ENCODE measurements at regions not wholly inside any gene's neighbourhood (a gene's known extent, or its start where the extent isn't known, plus 50 kb on each side); places are given as distances from the start of the nearest gene placed in this dataset.
A peak's percentile ranks its signal among the peaks of the same experiment; 100 is the strongest.

- ATAC-seq, result peak; percentile 44 to 52
- peak in 1 of 2 experiments; percentile 37 for DNase-seq (ENCODE audit: low read depth in 1 of 2, low spot score in 1 of 2)
- Histone ChIP-seq H3K4me1 (peaks cover 64% of the 10 kb centered on the region), H3K4me3 (no peak overlapping the region), H3K4me2 (peak overlapping the region; percentile 56), H3K27ac (peak overlapping the region; percentile 69 to 80), H3K9me3 (no peaks in the 10 kb centered on the region)
- WGBS (ENCODE audit: missing lambda C conversion rate), result 82% methylated on average over 4 of the region's 4 CpGs
- ChIA-PET CTCF (interaction anchor here (0.9 to 1.1 kb wide), 2 partner anchors 21 to 255 kb away, joined by 3 read pairs; no protein-coding TSS in a partner anchor), POLR2A (interaction anchor here (1.1 to 1.7 kb wide), 2 partner anchors 92 to 244 kb away, joined by 4 to 5 read pairs; no protein-coding TSS in a partner anchor)
- TF ChIP-seq EP300 (IDR thresholded peaks at IDR 0.05) (no peak), NFE2L2 (conservative IDR thresholded peaks at IDR 0.05; ENCODE audit: low read length) (no peak), CHD2 (IDR thresholded peaks at IDR 0.05; ENCODE audit: low read length, partially characterized antibody) (no peak), RFX5 (IDR thresholded peaks at IDR 0.05) (no peak), CBX2 (IDR thresholded peaks at IDR 0.05; ENCODE audit: borderline replicate concordance, low read depth) (no peak), BHLHE40 (IDR thresholded peaks at IDR 0.05; ENCODE audit: low read depth, low read length) (no peak), HOXB5 (CRISPR knock-in tag; IDR thresholded peaks at IDR 0.05) (no peak), FOSB (CRISPR knock-in tag; IDR thresholded peaks at IDR 0.05) (no peak), NPAS2 (CRISPR knock-in tag; IDR thresholded peaks at IDR 0.05; ENCODE audit: borderline replicate concordance) (no peak), CHD4 (IDR thresholded peaks at IDR 0.05; ENCODE audit: borderline replicate concordance) (no peak), ZNF302 (CRISPR knock-in tag; IDR thresholded peaks at IDR 0.05) (no peak), JUN (IDR thresholded peaks at IDR 0.05) (no peak)
- TF ChIP-seq, protein P1, sequence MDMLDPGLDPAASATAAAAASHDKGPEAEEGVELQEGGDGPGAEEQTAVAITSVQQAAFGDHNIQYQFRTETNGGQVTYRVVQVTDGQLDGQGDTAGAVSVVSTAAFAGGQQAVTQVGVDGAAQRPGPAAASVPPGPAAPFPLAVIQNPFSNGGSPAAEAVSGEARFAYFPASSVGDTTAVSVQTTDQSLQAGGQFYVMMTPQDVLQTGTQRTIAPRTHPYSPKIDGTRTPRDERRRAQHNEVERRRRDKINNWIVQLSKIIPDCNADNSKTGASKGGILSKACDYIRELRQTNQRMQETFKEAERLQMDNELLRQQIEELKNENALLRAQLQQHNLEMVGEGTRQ (IDR thresholded peaks at IDR 0.05), result no peak
- TF ChIP-seq, protein P2, sequence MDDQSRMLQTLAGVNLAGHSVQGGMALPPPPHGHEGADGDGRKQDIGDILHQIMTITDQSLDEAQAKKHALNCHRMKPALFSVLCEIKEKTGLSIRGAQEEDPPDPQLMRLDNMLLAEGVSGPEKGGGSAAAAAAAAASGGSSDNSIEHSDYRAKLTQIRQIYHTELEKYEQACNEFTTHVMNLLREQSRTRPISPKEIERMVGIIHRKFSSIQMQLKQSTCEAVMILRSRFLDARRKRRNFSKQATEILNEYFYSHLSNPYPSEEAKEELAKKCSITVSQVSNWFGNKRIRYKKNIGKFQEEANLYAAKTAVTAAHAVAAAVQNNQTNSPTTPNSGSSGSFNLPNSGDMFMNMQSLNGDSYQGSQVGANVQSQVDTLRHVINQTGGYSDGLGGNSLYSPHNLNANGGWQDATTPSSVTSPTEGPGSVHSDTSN (IDR thresholded peaks at IDR 0.05), result no peak
- FAIRE-seq, result no peak
These were observed 116.5 kb upstream of the EEPD1 start for GRCh38 chr7:36036590-36036989.

DNA sequence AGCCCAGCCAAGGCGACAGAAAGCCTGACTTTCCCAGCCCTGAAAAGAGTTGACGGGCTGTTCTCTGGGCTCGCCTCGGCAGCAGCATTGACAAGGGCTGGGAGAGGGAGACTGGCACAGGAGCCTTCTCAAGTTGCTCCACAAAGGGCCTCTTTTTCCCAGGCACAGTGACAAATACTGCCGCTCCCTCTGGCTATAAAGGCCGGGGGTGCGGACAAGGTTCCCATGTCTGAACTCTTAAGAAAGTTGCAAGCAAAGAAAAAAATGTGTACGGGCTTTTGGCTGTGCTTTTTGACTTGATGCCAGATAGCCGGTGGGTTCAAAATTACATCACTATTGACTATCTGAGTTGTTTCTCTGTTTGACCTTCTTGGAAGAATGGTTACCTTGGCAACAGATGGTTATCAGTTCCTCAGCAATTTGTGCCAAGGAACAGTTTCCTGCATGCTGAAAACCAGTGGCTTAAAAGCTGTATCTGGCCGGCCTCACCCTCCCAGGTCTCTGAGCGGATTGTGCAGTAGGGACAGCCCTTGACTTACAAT is 115.9 kb upstream of the EEPD1 start:
- Histone ChIP-seq H3K9me3 (no peaks in the 10 kb centered on the region), H3K27ac (peak overlapping the region; percentile 69 to 80), H3K4me3 (no peak overlapping the region), H3K4me1 (peaks cover 58% of the 10 kb centered on the region), H3K4me2 (peak overlapping the region; percentile 56)
- WGBS (ENCODE audit: missing lambda C conversion rate), result 19% methylated on average over 11 of the region's 11 CpGs
- DNase-seq (ENCODE audit: low read depth in 1 of 2, low spot score in 1 of 2), result peak; percentile 66 to 92
- POLR2A ChIA-PET, result interaction anchor here (0.9 to 1.7 kb wide), 2 partner anchors 91 to 244 kb away, joined by 3 to 5 read pairs; no protein-coding TSS in a partner anchor
- no peak for FAIRE-seq
- CTCF ChIA-PET, result interaction anchor here (0.9 to 2.1 kb wide), 2 partner anchors 12 to 27 kb away, joined by 3 to 9 read pairs; no protein-coding TSS in a partner anchor
- peak; percentile 76 to 78 for ATAC-seq
- TF ChIP-seq BHLHE40 (IDR thresholded peaks at IDR 0.05; ENCODE audit: low read depth, low read length), result no peak
- TF ChIP-seq, protein P3, sequence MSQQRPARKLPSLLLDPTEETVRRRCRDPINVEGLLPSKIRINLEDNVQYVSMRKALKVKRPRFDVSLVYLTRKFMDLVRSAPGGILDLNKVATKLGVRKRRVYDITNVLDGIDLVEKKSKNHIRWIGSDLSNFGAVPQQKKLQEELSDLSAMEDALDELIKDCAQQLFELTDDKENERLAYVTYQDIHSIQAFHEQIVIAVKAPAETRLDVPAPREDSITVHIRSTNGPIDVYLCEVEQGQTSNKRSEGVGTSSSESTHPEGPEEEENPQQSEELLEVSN (IDR thresholded peaks at IDR 0.05; ENCODE audit: borderline replicate concordance, low read depth), result no peak
- no peak for TF ChIP-seq NPAS2 (CRISPR knock-in tag; IDR thresholded peaks at IDR 0.05; ENCODE audit: borderline replicate concordance)
- no peak for TF ChIP-seq CBX8 (IDR thresholded peaks at IDR 0.05)
- TF ChIP-seq EP300 (IDR thresholded peaks at IDR 0.05), result peak; percentile 61 to 75; a peak in 3 of 5 replicates
- TF ChIP-seq ZNF302 (CRISPR knock-in tag; IDR thresholded peaks at IDR 0.05), result no peak
- no peak for TF ChIP-seq FOSL2 (IDR thresholded peaks at IDR 0.05)
- peak; percentile 59 for TF ChIP-seq FOSL2 (CRISPR knock-in tag; IDR thresholded peaks at IDR 0.05)
- TF ChIP-seq, protein P4, sequence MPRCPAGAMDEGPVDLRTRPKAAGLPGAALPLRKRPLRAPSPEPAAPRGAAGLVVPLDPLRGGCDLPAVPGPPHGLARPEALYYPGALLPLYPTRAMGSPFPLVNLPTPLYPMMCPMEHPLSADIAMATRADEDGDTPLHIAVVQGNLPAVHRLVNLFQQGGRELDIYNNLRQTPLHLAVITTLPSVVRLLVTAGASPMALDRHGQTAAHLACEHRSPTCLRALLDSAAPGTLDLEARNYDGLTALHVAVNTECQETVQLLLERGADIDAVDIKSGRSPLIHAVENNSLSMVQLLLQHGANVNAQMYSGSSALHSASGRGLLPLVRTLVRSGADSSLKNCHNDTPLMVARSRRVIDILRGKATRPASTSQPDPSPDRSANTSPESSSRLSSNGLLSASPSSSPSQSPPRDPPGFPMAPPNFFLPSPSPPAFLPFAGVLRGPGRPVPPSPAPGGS (IDR thresholded peaks at IDR 0.05), result peak; percentile 44; the same call in 1 of the 3 replicates
- no peak for TF ChIP-seq HMGXB4 (CRISPR knock-in tag; IDR thresholded peaks at IDR 0.05; ENCODE audit: borderline replicate concordance)
- no peak for TF ChIP-seq EHF (CRISPR knock-in tag; IDR thresholded peaks at IDR 0.05)
- TF ChIP-seq ZC3H11A (IDR thresholded peaks at IDR 0.05), result no peak
- TF ChIP-seq ELK1 (IDR thresholded peaks at IDR 0.05; ENCODE audit: low read depth, low read length), result no peak
- TF ChIP-seq REST (IDR thresholded peaks at IDR 0.05), result no peak
